GM11168 (cell line): ENCODE measurements at regions not wholly inside any gene's neighbourhood (a gene's known extent, or its start where the extent isn't known, plus 50 kb on each side); places are given as distances from the start of the nearest gene placed in this dataset.

Experiments used
- in situ Hi-C: fragments of 300-500 bp; cut with MboI; formaldehyde crosslinking; loops from one replicate; pipeline ENCODE4 v1.12.0; 2022; ENCODE audit warnings: low sequenced_read_pairs; ENCODE audit not compliant: unreplicated experiment

DNA sequence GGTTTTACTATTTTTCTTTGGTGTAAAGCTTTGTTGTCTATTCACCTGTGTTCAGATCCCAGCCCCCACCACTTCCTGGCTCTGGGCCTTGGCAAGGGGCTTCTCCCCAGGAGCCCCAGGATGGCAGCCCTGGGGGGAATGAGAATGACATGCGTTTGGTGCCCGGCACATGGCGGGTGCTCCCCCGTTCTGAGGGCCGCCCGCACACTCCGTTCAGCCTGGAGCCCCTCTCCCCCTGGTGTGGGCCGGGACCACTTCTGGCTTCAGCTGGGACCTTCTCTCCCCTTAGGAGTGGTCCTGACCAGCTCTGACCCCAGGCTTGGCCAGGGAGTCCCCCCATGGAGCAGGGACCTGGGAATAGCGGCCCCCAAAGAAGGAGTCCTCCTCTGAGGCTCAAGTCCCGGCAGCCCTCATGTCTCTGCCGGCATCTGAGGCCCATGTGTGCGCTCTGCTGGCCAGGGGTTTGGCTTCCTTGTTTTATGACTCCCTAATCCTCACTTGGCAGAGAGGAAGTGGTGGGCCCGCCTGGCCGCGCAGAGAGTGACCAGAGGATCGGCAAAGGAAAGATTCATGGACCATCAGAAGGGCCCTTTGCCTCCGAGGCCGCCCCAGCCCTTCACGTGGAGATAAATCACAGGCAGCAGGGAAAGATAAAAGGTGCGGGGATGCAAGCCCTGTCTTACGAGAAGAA, 57.0 kb upstream of the LMX1B start:
- in situ Hi-C loops = loop anchor here (10.0 kb wide), 1 partner anchor 252 kb away; no protein-coding TSS in a partner anchor

GRCh38 chr9:126558051-126558665, 55.6 kb upstream of the LMX1B start:
- in situ Hi-C loops = loop anchor here (10.0 kb wide), 1 partner anchor 253 kb away; no protein-coding TSS in a partner anchor

DNA sequence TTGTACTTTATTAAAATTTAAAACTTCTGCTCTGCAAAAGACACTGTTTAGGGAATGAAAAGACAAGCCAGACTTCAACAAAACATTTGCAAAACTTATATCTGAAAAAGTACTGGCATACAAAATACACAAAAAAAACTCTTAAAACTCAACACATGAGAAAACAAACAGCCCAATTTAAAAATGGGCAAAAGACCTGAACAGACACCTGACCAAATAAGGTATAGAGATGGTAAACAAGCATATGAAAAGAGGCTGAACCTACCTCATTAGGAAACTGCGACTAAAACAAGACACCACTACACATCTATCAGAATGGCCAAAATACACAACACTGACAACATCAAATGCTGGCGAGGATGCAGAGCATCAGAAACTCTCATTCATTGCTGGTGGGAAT, 54.4 kb upstream of the LMX1B start:
- in situ Hi-C loops = loop anchor here (10.0 kb wide), 1 partner anchor 254 kb away; no protein-coding TSS in a partner anchor

DNA sequence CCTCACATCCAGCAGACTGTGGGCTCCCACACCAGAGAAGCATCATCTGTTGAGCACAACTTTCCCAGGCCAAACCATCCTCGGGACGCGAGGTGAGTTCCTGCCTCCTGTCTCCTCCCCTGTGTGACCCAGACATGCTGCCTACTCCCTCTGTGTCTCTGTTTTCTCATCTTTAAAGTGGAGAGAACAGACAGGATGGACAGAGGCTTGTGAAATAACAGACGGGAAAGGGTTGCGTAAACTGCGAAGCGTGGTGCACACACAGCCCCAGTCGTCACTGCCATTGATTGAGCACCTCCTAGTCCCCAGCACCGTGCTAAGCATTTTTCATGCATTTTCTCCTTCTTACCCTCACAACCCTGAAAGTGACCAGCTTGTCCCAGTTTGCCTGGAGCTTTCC, 52.1 kb upstream of the LMX1B start:
- in situ Hi-C loops = no loop called here

GRCh38 chr9:126563556-126563955, 50.2 kb upstream of the LMX1B start:
- in situ Hi-C loops = no loop called here
